ENCODE measurements at regions not wholly inside any gene's neighbourhood (a gene's known extent, or its start where the extent isn't known, plus 50 kb on each side); places are given as distances from the start of the nearest gene placed in this dataset.
"Not testable (repeated sequence)": the region's sequence is repeated elsewhere in the genome, so short reads cannot be mapped to it uniquely, and the experiment has no call there.

DNA sequence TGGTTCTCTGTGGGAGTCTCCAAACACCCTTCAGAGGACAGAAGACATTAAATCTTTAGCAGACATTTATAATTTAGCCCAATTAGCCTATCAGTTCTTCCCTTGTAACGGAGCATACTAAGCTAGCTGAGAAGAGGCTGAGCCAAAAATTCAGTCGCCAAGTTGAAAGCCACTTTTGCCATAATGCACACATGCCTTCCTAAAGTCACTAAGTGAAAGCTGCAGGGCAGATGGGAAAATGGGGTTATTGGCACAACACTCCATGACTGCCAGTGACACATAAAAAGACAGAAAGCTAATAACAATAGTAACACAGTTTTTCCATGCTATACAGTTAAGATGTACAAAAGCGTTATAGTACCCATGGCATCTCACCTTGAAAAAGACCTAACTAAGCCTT lies 176.2 kb downstream of the DIRAS2 start:
- DNase-seq (ENCODE audit: low read depth): no peak

DNA sequence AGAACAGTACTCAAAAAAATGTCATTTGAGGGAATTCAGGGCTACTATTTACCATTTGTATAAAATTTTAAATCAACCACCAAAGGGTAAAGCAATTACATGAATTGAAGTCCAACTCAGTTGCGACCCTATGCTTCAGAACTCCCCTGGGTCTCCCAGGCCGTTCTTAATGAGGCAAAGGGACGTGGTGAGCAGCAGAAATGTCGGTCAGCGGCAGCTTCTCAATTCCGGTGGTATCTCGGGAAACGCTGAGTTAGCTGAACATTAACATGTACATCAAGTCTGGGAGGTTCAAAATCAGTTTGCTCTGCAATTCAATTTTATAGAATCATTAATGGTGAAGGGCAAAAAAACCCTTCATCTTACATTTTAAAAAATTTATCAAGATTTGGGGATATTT lies 173.2 kb downstream of the DIRAS2 start:
- no peak for DNase-seq (ENCODE audit: low read depth)

DNA sequence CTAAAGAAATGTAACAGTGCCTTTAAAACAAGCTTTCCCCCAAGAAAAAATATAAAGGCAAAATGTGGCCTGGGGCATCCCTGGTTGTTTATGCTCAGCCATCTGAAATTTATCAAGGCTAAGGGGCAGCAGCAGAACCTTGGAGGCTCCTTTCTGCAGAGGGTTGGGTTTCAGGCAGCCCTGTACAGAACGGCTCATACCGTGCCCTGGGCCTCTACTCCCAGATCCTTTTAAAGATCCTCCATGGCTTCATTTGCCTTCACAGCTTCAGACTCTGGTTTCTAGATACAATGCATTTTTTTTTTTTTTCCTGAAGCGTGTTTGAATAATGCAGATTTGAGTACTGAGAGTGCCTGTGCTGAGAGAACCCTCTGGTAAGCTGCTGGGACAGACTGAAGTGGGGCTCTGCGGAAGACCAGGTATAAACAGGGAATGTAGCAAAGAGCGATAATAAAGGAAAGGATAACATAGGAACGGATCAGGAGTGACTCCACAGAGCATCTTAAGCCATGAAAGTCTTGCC lies 172.7 kb downstream of the DIRAS2 start:
- DNase-seq (ENCODE audit: low read depth): no peak

DNA sequence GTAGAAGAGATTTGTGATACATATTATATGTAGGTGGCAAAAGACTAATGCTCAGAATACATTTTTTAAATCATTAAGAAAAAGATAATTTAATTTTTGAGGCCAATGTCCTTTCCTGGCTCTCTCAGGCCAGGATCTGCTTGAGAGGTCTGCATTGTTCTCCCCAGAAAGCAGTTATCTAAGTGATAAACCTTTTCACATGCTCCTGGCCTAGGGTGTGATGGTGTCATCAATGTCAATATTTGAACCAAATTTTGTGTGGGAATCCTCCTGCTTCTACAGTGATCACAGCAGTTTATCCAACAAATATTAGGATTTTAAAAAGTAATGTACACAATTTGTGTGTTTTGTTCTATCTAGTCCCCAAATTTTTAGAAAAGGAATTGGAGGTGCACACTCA lies 166.6 kb downstream of the DIRAS2 start:
- DNase-seq (ENCODE audit: low read depth): no peak

DNA sequence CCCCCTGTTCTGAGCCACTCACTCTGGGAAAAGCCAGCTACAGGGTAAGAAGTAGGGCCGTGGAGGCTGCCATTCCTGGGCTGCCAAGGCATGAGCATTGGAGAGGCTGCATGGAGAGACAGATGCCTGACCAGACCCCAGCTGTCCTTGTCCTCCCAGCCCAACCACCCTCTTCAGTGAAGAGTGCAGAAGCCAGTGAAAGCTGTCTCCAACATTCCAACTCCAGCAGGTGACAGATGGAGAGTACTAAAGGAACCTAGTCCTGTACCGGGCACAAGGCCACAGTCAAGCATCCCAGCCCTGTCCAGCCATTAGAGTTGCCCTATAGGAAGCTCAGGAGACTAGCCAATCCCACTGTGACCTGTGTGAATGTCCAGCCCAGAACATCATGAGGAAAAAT lies 165.1 kb downstream of the DIRAS2 start:
- no peak for DNase-seq (ENCODE audit: low read depth)

DNA sequence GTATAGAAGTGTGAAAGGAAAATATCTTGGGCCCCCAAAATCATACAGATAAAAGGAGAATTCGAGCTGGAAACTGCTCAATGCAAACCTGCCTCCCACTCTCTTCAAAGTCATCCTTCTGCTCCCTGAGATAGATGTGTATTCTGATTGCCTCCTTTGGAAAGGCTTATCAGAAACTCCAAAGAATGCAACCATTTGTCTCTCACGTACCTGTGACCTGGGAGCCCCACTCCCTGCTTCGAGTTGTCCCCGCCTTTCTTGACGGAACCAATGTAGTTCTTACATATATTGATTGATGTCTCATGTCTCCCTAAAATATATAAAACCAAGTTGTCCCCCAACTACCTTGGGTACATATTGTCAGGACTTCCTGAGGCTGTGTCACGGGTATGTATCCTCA lies 163.8 kb downstream of the DIRAS2 start:
- no peak for DNase-seq (ENCODE audit: low read depth)

DNA sequence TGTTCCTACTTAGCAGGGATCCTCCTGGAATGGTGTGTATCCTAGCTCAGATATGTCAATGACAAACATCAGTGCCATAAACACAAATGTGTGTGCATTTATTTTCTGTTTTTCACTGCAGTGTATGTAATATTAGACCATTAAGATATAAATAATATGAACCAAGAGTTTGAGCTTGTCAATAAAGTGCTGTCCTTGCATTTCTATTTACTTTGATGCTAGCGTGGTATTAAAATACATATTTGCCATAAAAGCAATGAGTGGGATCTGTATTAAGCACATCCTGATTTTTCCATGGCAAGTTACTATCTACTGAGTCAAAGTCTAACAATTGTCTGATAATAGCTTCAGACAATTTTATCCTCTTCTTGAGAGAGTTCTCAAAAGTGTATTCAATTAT lies 157.6 kb downstream of the DIRAS2 start:
- DNase-seq (ENCODE audit: low read depth): no peak

DNA sequence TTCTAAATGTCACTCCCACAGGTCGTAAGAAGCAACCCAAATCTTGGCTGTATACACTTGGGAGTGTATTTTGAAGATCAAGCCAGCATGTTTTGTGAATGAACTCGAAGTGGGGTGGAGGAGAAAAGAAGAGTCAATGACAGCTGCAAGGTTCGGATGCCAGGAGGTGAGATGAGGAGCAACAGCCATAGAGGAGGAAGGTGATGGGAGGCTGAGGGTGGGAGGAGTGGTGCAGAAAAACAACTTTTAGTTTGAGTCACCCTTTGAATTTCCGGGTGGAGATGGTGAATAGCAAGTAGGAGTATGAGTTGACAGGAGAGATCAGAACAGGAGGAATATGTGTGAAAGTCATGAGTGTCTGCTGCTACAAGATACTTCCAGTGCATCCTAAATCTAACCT lies 153.6 kb downstream of the DIRAS2 start:
- DNase-seq (ENCODE audit: low read depth): no peak

DNA sequence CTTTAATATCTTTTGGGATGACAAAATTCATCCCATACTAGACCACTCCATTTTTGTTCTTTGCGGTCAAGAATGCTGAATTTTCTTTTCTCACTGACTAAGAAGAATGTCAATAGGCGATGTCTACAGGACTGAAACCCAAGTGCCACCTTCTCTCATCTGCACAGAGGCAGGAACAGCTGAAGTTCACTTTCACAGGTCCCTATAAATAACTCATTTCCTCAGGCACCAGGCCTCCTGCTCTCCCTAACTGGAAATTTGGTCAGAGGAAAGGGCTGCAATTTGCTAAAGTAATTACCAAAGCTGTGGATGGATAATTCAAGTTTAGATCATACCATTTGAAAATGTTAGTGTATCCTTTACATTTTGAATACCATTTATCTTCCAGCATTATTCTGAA lies 142.9 kb downstream of the DIRAS2 start:
- no peak for DNase-seq (ENCODE audit: low read depth)

DNA sequence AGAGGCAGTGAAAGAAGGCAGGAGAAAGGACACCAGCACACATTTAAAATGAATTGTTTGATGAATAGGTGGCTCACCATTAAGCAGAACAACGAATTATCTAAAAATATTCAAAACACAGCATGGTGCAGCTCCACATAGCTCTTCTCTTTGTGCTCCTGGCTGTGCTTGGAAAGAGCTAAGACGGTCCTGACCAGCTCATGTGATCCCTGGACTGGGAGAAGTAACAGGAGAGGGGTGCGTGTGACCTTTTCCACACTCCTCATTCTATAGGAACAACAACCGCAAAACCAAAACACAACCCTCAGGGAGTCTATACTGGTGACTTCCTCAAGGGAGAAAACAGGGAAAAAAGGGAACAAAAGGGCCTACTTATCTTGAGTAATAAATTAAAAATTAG lies 140.5 kb downstream of the DIRAS2 start:
- no peak for DNase-seq (ENCODE audit: low read depth)

DNA sequence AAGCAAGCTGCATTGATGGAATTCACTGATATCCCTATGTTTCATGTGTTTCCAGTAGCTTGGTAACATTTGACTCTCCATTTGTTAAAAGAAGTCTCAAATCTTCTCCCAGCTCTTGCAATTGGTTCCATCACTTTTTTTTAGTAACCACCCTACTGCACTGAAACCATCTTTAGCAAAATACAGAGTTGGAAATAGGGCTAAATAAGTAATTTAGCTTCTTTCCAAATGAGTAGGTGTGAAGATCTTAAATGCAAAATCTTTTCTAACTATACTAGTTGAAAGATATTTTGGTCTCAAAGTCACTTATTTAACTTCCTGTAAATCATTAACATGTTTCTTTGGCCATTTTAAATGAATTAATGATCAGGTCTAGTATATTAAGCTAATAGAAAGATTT lies 138.1 kb downstream of the DIRAS2 start:
- DNase-seq (ENCODE audit: low read depth): no peak

DNA sequence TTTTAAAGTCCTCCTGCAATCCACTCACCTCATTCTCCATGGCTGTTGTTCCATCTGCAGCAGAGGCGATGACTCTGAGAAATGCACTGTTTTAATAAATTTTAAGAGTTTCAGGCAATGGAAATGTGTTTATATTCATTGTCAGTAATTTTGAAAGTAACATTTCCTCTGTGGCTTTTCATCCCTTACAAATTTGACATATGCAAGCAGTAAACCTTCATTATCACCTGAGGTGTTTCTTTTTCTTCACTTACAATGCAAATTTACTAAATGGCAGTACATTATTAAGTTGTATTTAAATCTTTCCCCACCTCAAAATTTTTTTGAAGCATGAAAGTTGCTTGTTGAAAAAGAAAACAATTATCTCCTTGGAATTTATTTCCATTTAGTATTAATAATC lies 136.9 kb downstream of the DIRAS2 start:
- DNase-seq (ENCODE audit: low read depth): no peak

DNA sequence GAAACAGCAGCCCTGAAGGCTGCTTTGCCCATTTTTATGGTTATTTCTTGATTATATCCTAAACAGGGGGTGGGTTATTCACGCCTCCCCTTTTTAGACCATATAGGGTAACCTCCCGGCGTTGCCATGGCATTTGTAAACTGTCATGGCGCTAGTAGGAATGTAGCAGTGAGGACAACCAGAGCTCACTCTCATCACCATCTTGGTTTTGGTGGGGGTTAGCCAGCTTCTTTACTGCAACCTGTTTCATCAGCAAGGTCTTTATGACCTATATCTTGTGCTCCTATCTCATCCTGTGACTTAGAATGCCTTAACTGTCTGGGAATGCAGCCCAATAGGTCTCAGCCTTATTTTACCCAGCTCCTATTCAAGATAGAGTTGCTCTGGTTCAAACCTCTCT lies 136.2 kb downstream of the DIRAS2 start:
- DNase-seq (ENCODE audit: low read depth): not testable (repeated sequence)

DNA sequence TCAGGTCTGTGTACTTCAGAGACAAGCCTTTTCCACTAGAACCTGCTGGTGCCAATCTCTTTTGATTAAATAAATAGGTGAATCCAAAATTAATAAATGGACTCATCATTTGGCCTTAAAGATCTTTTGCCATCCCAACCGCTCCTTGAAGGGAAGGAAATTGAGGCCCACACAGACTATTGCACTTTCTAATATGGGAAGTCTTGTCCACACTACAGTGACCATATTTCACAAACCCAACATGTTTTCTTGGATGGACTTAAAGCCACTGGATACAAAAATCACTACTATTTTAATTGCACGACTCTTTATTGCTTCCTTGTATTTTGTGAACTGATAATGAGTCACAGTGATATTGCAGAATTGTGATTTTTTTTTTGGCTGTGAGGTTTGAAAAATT lies 135.0 kb downstream of the DIRAS2 start:
- no peak for DNase-seq (ENCODE audit: low read depth)

DNA sequence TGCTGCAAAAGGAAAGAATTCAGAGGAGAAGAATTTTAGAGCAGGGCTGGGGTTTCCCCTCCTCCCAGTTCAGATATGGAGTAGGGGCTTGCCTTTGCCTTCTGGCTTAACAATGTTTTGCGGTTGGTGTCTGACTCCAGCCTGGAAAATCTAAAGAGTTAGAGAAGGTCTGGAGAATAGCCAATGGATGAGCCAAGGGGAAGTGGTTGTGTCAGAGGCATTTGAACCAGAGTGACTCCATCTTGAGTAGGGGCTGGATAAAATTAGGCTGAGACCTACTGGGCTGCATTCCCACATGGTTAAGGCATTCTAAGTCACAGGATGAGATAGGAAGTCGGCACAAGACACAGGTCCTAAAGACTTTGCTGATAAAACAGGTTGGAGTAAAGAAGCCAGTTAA lies 133.7 kb downstream of the DIRAS2 start:
- no peak for DNase-seq (ENCODE audit: low read depth)

DNA sequence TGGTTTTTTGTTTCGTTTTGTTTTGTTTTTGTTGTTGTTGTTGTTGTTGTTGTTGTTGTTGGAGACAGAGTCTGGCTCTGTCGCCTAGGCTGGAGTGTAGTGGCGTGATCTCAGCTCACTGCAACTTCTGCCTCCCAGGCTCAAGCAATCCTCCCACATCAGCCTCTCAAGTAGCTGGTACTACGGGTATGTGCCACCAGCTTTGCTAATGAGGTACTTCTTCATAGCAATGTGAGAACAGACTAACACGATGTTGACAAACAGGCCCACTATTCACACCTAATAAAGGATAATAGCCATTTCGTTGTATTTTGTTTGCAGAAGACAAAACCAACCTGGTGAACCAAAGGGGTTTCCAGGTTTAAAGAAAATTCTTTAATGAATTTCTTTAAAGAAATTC lies 130.9 kb downstream of the DIRAS2 start:
- no peak for DNase-seq (ENCODE audit: low read depth)

DNA sequence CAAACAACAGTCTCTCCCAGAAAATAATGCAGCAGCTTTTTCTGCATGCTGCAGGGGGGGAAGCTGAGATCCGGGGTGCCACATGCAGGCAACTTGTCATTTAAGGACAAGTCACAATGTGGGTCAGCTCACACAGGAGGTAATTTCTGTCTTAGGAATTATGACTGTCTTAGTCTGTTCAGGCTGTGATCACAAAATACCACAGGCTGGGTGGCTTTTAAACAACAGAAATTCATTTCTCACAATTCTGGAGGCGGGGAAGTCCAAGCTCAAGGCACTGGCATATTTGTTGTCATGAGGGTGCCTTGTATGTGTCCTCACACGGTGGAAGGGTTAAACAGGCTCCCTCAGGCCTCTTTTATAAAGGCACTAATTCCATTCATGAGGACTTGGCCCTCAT lies 127.7 kb downstream of the DIRAS2 start:
- DNase-seq (ENCODE audit: low read depth): no peak

DNA sequence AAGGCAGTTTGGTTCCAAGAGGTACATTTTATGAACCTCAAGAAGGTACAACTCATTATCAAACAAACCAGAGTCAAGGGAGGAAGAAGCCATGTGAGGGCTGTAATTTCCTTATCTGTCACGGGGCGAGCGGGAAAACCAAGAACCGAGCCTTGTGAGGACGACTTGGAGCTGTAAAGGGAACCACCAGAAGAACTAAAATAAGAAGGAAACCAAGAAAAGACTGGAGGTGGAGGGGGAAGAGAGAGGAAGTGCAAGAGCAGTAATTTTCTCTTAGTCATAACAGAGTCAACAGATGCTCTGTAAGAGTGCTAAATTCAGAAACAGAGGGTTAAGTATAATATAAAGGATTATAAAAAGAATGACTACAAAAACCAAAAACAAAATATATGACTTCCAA lies 127.1 kb downstream of the DIRAS2 start:
- DNase-seq (ENCODE audit: low read depth): no peak

DNA sequence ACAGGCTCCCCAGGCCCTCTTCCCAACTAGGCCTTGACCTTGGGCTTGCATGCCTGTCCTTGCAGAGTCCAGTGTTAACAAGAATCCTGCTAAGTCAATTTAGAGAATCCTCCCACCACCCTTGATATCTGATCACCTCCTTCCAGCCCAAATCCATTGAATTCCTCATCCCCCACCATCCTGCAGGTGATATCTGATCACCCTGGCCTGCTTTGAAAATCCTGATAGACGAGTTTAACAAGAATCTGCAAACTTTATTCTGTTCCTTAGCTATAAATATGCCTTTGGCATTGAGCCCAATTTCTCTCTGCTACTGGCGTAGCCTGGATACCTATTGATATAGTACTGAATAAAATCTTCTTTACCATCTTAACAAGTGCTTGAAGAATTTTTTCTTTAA lies 125.5 kb downstream of the DIRAS2 start:
- DNase-seq (ENCODE audit: low read depth): no peak

DNA sequence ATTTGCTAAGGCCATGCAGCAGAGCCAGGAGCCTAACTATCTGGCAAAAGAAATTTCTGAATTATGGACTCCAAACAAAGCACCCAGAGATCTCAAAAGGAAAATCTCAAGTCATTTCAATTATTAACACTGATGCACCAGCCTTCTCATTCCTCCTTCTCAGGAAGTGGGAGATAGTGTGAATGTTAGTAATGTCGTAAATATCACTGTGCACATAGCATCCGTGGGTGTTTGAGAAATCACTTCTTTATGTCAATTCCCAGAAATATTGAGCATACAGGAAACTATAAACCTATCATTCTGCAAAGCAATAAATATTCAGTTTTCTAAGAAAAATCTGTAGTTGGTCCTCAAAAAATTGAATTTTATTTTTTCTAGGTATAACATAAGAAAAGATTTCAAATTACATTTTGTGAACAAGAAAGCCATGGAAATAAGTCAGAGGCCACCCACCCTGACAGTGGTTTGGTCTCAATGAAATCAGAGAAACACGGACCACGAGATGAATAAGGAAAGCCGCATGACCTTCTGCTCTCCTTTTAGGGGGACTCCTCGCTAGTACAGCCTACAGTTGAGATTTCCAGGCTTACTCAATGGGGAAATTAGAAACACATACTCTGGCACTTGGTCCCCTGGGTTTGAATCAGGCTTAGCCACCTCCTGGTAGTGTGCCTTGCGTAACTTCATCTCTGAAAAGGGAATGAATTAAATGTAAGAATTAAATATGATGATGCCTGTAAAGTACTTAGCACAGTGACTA lies 120.6 kb downstream of the DIRAS2 start:
- no peak for DNase-seq (ENCODE audit: low read depth)

DNA sequence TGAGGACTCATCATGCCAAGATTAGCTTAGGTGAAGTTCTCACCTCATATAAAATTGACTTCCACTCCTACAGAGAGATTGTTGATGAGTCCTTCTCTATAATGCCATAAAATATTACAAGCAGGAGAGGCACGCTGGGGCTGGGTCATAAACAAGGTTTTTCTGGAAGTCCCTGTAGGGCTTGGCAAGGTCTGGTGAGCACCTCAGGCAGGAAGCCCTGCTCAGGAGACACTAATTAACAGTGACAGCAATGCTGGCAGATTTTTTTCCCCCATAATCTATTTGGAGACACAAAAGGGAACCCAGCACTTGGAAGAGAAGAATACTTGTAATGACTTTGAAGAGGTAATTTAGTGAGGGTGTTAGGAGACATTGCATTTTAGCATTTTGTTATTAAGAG lies 118.7 kb downstream of the DIRAS2 start:
- no peak for DNase-seq (ENCODE audit: low read depth)

DNA sequence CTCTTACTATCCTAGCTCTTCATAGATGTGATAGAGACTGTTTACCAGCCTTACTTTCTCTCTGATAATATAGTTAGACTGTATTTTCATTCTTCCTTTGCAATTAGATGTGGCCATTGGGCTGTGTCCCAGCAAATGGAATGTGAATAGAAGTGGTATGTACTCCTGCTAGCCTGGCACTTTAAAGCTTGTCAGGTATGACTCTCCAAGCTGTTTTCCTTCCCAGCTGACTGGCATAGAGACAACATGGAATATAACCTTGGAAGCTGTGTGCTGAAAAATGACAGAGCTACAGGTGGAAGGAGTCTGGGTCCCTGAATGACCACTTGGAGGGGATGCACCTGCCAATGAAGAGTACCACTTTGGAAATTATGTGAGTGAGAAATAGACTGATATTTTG lies 116.2 kb downstream of the DIRAS2 start:
- no peak for DNase-seq (ENCODE audit: low read depth)

DNA sequence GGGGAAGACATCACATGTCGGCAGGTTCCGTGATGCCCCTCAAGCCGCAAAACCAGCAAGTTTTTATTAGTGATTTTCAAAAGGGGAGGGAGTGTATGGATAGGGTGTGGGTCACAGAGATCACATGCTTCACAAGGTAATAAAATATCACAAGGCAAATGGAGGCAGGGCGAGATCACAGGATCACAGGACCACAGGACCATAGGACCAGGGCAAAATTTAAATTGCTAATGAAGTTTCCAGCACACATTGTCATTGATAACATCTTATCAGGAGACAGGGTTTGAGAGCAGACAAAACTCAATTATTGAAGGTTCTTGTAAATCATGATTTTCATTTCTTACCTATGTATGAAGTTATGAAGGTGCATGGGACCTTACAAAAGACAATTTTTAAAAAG lies 106.5 kb downstream of the DIRAS2 start:
- DNase-seq (ENCODE audit: low read depth): not testable (repeated sequence)

DNA sequence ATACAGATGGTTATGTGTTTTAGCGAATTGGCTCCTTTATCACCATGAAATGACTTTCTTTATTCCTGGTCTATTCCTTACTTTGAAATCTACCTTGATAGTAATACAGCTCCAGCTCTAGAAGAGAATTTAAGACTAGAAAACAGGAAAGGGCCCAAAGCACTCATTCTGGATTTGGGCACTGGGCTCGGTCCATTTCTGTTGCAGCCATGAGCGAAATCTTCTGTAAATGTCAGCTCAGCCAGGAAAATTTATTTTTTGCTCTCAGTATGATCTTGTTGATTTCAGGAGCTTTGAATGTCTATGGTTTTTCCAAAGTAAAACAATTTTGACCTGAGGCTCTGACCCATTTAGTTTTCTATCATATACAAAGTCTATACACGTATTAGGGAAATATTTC lies 104.1 kb downstream of the DIRAS2 start:
- no peak for DNase-seq (ENCODE audit: low read depth)

Data from stimulated activated CD8-positive, alpha-beta memory T cell treated with anti-CD3 and anti-CD28 coated beads, Interleukin-15, amount 100 ng/mL, for 1 hour (primary cell).